ENCODE measurements at regions not wholly inside any gene's neighbourhood (a gene's known extent, or its start where the extent isn't known, plus 50 kb on each side); places are given as distances from the start of the nearest gene placed in this dataset.
A peak's percentile ranks its signal among the peaks of the same experiment; 100 is the strongest.

DNA sequence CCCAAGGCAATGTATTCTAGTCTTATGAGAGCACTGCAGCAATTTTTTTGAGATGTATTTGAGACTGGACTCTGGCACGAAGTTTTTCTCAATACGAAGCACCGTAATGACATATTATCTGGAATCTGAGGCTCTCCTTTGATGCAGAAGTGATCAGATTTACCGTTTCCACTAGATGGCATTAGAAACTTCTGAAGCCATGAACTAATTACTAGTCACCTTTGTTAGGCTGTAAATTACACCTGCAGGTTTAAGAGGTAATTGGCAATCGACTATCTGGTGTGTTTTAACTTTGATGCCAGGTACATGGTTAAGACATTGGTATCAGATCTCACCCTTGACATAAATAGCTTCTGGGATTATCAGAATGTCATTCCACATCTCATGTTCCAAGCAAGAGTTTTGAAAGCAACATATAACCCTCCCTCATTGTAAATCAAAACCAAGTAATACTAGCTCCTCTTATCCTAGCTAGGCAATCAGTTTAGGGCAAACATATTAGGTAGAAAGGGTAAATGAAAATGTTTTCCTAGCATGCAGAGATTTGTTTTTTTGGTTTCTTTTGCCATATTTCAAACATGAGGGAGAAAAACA lies 254.6 kb upstream of the SPRED2 start:
- in situ Hi-C loops (cut with HindIII; ENCODE audit: low pct_unique_long_range_greater_than_20kb, low sequenced_read_pairs), result no loop called here
- DNase-seq (ENCODE audit: low read depth), result no peak

DNA sequence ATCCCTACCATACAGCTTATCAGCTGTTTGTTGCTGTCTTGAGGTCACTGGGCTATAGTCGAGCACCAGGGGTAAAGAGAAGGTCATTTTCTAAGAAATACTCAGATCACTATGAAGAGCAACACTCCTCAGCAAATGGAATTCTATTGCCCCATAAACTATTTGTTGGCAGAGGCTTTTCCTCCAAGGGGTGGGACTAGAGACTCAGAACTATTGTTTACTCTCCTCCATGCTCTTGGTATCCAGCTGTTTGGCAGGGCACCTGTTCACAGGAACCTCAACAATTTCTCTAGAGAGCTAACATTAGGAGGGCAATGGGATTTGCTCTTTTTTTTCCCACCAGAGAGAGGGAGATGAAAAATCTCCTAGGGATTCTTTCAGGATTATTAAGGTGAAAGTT lies 249.1 kb upstream of the SPRED2 start:
- no peak for DNase-seq (ENCODE audit: low read depth)
- in situ Hi-C loops (cut with HindIII; ENCODE audit: low pct_unique_long_range_greater_than_20kb, low sequenced_read_pairs), result no loop called here

- no peak for DNase-seq (ENCODE audit: low read depth)
- in situ Hi-C loops (cut with HindIII; ENCODE audit: low pct_unique_long_range_greater_than_20kb, low sequenced_read_pairs), result no loop called here
These were observed 246.5 kb upstream of the SPRED2 start for GRCh38 chr2:65678779-65679391.

GRCh38 chr2:65675350-65675749 lies 243.0 kb upstream of the SPRED2 start:
- peak; percentile 17 for DNase-seq (ENCODE audit: low read depth)
- in situ Hi-C loops (cut with HindIII; ENCODE audit: low pct_unique_long_range_greater_than_20kb, low sequenced_read_pairs), result no loop called here

DNA sequence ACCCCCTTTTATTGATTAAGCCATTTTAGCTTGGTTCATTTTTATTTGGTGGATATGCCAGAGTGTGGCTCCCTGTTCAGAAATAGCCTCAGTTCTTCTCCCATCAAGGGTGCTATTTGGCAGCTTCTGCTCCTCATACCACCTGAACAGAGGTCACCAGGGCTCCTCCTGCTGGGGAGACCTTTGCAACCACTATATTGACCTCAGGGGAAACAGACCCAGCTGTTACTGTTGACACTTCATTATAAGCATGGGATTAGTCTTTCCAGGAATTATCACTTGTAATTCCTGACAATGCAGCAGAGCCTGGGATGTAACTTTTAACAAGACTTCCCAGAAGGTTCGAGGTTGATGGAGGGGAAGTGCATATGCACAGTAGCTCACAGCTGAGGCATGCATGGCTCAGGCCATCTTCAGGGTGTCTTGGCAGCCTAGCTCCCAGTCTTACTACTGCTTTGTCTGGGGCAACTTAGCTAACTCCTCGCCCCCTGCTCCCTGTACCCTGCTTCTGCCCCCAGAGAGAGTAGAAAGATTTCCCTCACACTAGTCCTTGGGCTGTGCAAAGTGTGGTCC lies 239.4 kb upstream of the SPRED2 start:
- in situ Hi-C loops (cut with HindIII; ENCODE audit: low pct_unique_long_range_greater_than_20kb, low sequenced_read_pairs), result no loop called here
- DNase-seq (ENCODE audit: low read depth), result no peak

DNA sequence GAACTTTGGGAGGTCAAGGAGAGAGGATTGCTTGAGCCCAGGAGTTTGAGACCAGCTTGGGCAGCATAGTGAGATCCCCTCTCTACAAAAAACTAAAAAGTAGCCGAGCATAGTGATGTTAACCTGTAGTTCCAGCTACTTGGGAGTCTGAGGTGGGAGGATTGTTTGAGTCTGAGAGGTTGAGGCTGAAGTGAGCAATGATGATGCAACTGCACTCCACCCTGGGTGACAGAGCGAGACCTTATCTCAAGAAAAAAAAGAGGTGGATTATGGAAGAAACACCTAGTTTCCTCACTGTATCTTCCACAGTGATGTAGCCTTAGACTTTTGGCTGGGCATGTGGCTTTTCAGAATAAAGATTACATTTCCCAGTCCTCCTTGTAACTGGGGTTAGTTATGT lies 237.2 kb upstream of the SPRED2 start:
- no peak for DNase-seq (ENCODE audit: low read depth)
- in situ Hi-C loops (cut with HindIII; ENCODE audit: low pct_unique_long_range_greater_than_20kb, low sequenced_read_pairs), result no loop called here

DNA sequence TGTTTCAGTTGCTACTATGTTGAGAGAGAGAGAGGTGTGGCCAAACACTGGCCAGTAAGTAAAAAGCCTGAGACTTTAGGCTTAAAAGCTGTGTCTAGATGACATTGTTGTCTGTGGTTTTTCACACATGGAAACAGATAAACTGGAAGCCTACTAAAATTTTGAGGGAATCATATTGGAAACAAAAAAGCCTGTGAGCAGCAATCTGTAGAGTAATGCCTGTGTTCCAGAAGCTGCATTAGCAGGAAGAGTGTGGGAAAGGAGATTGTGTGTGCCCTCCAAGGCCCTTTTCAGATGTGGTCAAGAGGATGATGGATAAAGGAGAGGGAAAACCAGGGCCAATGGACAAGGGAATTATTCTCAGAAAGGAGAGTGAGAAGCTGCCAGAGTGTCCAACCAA lies 236.3 kb upstream of the SPRED2 start:
- DNase-seq (ENCODE audit: low read depth), result no peak
- in situ Hi-C loops (cut with HindIII; ENCODE audit: low pct_unique_long_range_greater_than_20kb, low sequenced_read_pairs), result no loop called here

DNA sequence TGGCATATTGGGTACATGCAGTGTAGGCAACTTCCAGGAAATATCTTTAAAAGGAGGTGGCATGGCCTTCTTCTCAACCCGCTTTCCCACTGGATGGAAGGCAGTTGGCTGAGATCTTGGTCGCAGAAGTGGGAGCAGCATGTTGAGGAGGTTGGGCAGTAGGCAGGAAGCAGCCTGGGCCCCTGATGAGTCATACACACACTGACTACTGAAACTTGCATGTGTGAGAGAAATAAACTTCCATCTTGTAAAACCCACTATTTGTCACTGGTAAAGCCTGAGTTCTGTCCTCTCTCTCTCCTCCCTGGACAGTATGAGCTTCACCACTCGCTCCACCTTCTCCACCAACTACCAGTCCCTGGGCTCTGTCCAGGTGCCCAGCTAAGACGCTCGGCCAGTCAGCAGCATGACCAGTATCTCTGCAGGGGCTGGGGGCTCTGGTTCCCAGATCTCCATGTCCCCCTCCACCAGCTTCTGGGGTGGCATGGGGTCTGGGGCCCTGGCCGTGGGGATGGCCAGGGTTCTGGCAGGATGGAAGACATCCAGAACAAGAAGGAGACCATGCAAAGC lies 233.8 kb upstream of the SPRED2 start:
- in situ Hi-C loops (cut with HindIII; ENCODE audit: low pct_unique_long_range_greater_than_20kb, low sequenced_read_pairs), result no loop called here
- DNase-seq (ENCODE audit: low read depth), result no peak

- no peak for DNase-seq (ENCODE audit: low read depth)
These were observed 232.5 kb upstream of the SPRED2 start for GRCh38 chr2:65664931-65665330.

GRCh38 chr2:65663831-65664407 lies 231.5 kb upstream of the SPRED2 start:
- no peak for DNase-seq (ENCODE audit: low read depth)
- in situ Hi-C loops (cut with HindIII; ENCODE audit: low pct_unique_long_range_greater_than_20kb, low sequenced_read_pairs), result no loop called here

More at GRCh38 chr2:65664931-65665330, 232.5 kb upstream of the SPRED2 start:
- in situ Hi-C loops (cut with HindIII; ENCODE audit: low pct_unique_long_range_greater_than_20kb, low sequenced_read_pairs), result no loop called here

DNA sequence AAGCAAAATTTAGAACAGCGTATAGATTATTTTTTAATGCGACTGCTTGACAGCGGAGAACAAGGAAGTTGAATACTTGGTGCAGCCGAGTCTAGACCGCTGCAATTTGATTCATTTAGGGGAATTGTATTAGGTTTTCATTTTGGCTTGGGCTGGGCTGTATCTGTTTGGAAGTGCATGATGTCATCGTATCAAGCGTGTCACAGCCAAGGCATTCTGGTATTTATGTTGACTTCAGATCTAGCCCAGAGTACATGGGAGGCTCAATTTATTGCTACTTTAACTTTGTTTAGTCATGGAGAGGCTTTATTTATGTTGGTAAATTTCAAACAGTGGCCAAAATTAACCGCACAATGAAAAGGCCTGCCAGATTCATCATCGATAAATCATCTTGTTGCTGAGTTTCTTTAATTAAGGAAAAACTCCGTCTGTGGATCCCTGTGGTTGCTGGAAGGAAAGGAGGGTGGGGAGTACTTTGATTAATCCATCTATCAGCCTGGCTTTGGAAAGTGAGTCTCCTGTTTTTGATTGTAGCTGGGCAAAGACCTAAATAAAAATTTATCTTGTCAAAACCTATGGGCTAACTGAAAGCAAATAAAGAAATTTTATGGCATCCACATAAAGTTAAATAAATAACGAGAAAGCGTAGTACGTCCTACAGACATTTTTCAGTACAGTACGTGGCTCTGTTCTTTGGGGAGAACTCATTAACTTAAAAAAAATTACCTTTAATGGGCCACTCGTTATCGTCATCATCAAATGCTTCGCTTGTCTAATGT lies 230.4 kb upstream of the SPRED2 start:
- in situ Hi-C loops (cut with HindIII; ENCODE audit: low pct_unique_long_range_greater_than_20kb, low sequenced_read_pairs), result no loop called here
- no peak for DNase-seq (ENCODE audit: low read depth)

GRCh38 chr2:65661980-65662653 lies 229.7 kb upstream of the SPRED2 start:
- no peak for DNase-seq (ENCODE audit: low read depth)
- in situ Hi-C loops (cut with HindIII; ENCODE audit: low pct_unique_long_range_greater_than_20kb, low sequenced_read_pairs), result no loop called here

DNA sequence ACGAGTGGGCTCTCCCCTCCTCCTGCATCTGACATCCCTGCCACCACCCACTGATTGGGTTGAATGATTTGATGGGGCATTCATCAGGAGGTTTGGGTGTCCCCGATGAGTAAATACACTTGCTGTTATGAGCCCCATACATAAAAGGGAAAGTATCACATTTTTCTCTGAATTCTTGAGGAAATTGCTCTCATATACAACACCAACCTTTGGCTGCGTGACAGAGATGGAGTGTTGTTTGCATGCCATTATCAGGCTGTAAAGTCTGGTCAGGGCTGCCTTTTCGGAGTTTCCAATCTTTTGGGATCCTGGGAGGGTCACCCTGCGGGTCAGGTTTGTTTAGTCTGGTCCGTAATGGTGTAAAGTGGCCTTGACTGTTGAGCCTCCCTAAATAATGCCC lies 227.9 kb upstream of the SPRED2 start:
- in situ Hi-C loops (cut with HindIII; ENCODE audit: low pct_unique_long_range_greater_than_20kb, low sequenced_read_pairs), result no loop called here
- DNase-seq (ENCODE audit: low read depth), result no peak

DNA sequence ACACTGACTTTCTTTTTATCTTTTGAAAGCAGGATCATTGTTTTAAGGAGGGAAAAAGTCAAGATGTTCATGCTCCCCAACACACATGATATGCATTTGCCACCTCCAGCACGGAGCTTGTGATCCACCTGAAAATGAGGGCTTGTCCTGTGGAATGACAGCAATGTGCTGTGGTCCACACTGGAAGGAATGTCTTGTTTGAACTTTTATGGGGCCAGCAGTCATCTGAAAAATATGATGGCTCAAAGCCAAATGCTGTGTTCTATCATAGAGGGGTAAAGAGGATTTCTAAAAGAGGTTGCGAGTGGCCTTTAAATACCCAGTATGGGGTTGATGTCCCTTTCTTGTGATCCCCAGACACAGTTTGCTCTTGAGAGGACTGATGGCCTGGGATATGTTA lies 226.5 kb upstream of the SPRED2 start:
- DNase-seq (ENCODE audit: low read depth), result no peak
- in situ Hi-C loops (cut with HindIII; ENCODE audit: low pct_unique_long_range_greater_than_20kb, low sequenced_read_pairs), result no loop called here

DNA sequence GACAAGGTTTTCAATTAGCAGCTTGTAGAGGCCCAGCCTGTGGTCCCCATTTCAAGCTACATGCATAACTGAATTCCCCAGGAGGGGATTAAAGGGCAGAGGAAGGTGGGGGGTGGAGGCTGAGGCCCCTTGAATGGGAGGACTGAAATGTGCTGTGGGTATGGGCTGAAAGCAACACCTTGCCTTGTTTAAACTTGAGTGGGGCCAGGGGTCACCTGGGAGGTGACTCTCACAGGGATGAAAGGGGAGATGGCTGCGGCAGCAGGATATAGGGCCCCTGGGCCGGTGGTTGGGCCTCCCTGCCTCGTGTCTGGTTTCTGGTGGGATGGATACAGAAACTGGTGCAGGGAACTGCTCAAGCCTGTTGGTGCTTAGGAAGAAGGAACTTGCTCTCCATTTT lies 225.9 kb upstream of the SPRED2 start:
- in situ Hi-C loops (cut with HindIII; ENCODE audit: low pct_unique_long_range_greater_than_20kb, low sequenced_read_pairs), result no loop called here
- no peak for DNase-seq (ENCODE audit: low read depth)

- no peak for DNase-seq (ENCODE audit: low read depth)
- in situ Hi-C loops (cut with HindIII; ENCODE audit: low pct_unique_long_range_greater_than_20kb, low sequenced_read_pairs), result no loop called here
These were observed 223.8 kb upstream of the SPRED2 start for GRCh38 chr2:65656160-65656718.

DNA sequence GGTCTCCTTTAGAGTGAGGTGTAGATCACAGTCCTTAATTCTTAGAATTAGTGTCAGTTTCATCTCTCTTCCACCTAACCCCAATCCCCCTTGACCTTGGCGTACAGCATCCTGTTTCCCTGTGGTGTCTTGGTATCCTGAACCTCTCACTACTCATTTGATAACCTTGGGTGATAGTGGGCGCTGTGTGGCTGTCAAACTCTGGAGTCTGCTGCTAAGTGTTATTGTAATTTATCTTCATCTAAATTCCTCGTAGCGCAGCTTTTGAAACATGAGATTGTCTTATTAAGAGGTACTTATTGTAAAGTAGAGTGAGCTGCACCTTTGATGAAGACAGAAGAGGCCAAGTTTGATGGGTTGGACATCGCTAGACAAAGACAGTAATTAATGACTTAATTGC lies 222.6 kb upstream of the SPRED2 start:
- in situ Hi-C loops (cut with HindIII; ENCODE audit: low pct_unique_long_range_greater_than_20kb, low sequenced_read_pairs), result no loop called here
- DNase-seq (ENCODE audit: low read depth), result no peak

DNA sequence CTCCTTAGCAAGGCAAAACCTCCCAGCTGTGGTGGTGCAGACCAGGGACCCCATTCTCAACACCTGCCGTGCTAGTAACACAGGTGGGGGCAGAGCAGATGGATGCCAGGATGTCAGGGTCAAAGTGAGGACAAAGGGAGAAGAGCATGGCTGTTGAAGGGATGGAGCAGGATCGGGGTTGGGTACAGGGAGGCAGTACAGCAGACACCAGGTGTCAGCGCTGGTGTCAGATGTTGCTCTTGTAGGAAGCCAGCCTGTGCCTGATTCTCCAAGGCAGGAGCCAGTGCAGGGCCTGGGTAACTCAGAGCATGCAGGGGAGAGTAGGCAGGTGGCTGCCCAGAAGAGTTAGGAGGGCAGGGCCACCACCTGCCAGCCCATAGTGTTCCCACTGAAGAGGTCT lies 222.1 kb upstream of the SPRED2 start:
- in situ Hi-C loops (cut with HindIII; ENCODE audit: low pct_unique_long_range_greater_than_20kb, low sequenced_read_pairs), result no loop called here
- no peak for DNase-seq (ENCODE audit: low read depth)

Data from Caki2 (cell line).